PC-9 (cell line): ENCODE measurements at regions not wholly inside any gene's neighbourhood (a gene's known extent, or its start where the extent isn't known, plus 50 kb on each side); places are given as distances from the start of the nearest gene placed in this dataset.

ENCODE experiments used
- EZH2 ChIP-seq: fragments of 200-600 bp; sonication (generic); IDR thresholded peaks from 2 replicates; pipeline ENCODE4 v1.8.0; 2017; ENCODE audit warnings: antibody characterized with exemption, low read depth
- TF ChIP-seq, protein P1 (sequence below): fragments of 200-600 bp; sonication (generic); conservative IDR thresholded peaks from 2 replicates; pipeline ENCODE4 v1.6.1; 2017; ENCODE audit warnings: mixed run types, antibody characterized with exemption, mild to moderate bottlenecking, moderate library complexity

GRCh38 chr15:96888764-96889163 is 558.3 kb downstream of the NR2F2 start:
- TF ChIP-seq, protein P1, sequence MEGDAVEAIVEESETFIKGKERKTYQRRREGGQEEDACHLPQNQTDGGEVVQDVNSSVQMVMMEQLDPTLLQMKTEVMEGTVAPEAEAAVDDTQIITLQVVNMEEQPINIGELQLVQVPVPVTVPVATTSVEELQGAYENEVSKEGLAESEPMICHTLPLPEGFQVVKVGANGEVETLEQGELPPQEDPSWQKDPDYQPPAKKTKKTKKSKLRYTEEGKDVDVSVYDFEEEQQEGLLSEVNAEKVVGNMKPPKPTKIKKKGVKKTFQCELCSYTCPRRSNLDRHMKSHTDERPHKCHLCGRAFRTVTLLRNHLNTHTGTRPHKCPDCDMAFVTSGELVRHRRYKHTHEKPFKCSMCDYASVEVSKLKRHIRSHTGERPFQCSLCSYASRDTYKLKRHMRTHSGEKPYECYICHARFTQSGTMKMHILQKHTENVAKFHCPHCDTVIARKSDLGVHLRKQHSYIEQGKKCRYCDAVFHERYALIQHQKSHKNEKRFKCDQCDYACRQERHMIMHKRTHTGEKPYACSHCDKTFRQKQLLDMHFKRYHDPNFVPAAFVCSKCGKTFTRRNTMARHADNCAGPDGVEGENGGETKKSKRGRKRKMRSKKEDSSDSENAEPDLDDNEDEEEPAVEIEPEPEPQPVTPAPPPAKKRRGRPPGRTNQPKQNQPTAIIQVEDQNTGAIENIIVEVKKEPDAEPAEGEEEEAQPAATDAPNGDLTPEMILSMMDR: no peak
- TF ChIP-seq EZH2: no peak
